Stimulated activated CD4-positive, alpha-beta T cell treated with anti-CD3 and anti-CD28 coated beads, Interleukin-12 subunit alpha, Interleukin-12 subunit beta, amount 100 ng/mL, for 4 hours (primary cell): ENCODE measurements at regions not wholly inside any gene's neighbourhood (a gene's known extent, or its start where the extent isn't known, plus 50 kb on each side); places are given as distances from the start of the nearest gene placed in this dataset.
A peak's percentile ranks its signal among the peaks of the same experiment; 100 is the strongest.

ENCODE experiments used
- DNase-seq: peaks from one replicate; pipeline ENCODE4 v3.0.0-alpha.2; 2020

GRCh38 chr14:53601409-53601808 is 355.2 kb downstream of the BMP4 start:
- DNase-seq = no peak

GRCh38 chr14:53599221-53599945 is 357.2 kb downstream of the BMP4 start:
- DNase-seq = no peak

- no peak for DNase-seq
Measured at GRCh38 chr14:53596853-53597525, 359.6 kb downstream of the BMP4 start.

GRCh38 chr14:53591816-53592215 is 364.8 kb downstream of the BMP4 start:
- DNase-seq = no peak

- no peak for DNase-seq
Measured at GRCh38 chr14:53581504-53581903, 375.1 kb downstream of the BMP4 start.

- DNase-seq = no peak
Measured at GRCh38 chr14:53571641-53572328, 384.8 kb downstream of the BMP4 start.

- DNase-seq = no peak
Measured at GRCh38 chr14:53570411-53571387, 385.9 kb downstream of the BMP4 start.

GRCh38 chr14:53569446-53569845 is 387.2 kb downstream of the BMP4 start:
- DNase-seq = no peak

GRCh38 chr14:53567236-53567780 is 389.3 kb downstream of the BMP4 start:
- DNase-seq = no peak

GRCh38 chr14:53564870-53565269 is 391.8 kb downstream of the BMP4 start:
- DNase-seq = no peak

- no peak for DNase-seq
Measured at GRCh38 chr14:53563628-53564027, 393.0 kb downstream of the BMP4 start.

GRCh38 chr14:53553221-53553620 is 400.1 kb upstream of the DDHD1 start:
- DNase-seq = no peak

GRCh38 chr14:53551862-53552261 is 398.7 kb upstream of the DDHD1 start:
- DNase-seq = no peak

GRCh38 chr14:53550776-53551175 is 397.7 kb upstream of the DDHD1 start:
- DNase-seq = no peak

- DNase-seq = no peak
Measured at GRCh38 chr14:53549956-53550355, 396.8 kb upstream of the DDHD1 start.

GRCh38 chr14:53547593-53547992 is 394.5 kb upstream of the DDHD1 start:
- DNase-seq = no peak

- DNase-seq = no peak
Measured at GRCh38 chr14:53545217-53545616, 392.1 kb upstream of the DDHD1 start.

- no peak for DNase-seq
Measured at GRCh38 chr14:53542732-53543131, 389.6 kb upstream of the DDHD1 start.

- DNase-seq = no peak
Measured at GRCh38 chr14:53541411-53541810, 388.3 kb upstream of the DDHD1 start.

GRCh38 chr14:53539489-53540126 is 386.5 kb upstream of the DDHD1 start:
- peak; percentile 47 for DNase-seq

- DNase-seq = no peak
Measured at GRCh38 chr14:53538316-53538881, 385.3 kb upstream of the DDHD1 start.
